Gastroesophageal sphincter (tissue), 3 donors: ENCODE measurements at regions not wholly inside any gene's neighbourhood (a gene's known extent, or its start where the extent isn't known, plus 50 kb on each side); places are given as distances from the start of the nearest gene placed in this dataset.

Experiments
- EP300 ChIP-seq: sonication (generic); formaldehyde crosslinking; IDR thresholded peaks from one replicate; pipeline ENCODE4 v1.6.1; 2017; ENCODE audit warnings: antibody characterized with exemption, mild to moderate bottlenecking
- POLR2A ChIP-seq, 2 donors: fragments of 450-650 bp; IDR thresholded peaks; one replicate each; pipeline ENCODE4 v1.6.1; 2017; ENCODE audit warnings: antibody characterized with exemption in 2 of 2, mild to moderate bottlenecking in 2 of 2, moderate library complexity in 1 of 2
- TF ChIP-seq, protein P1 (sequence below), 4 experiments: fragments of 200-600 bp in 2 of 4; fragments of 450-650 bp in 2 of 4; sonication (generic) in 1 of 4; IDR thresholded peaks; one replicate each; pipeline ENCODE4 v1.5.1; 2017 to 2019; ENCODE audit warnings: antibody characterized with exemption in 4 of 4, mild to moderate bottlenecking in 2 of 4, moderate library complexity in 2 of 4

DNA sequence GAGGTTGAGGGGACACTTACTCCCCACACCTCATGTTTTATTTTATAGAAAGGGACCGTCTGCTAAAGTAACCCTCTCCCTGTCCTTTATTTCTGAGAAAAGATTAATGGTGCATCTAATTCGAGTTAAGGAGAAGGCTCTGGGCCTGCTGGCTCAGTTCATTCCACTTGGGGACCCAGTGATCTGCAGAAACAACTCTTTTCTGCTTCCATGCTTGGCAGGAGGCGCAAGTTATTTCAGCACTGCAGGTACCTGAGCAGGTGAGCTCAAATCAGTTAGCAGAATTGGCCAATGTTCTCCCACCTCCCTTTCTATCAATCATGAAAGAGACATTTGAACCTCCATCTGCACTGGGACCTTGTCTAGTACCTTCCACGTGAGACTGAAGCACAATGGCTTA is 396.1 kb downstream of the SFMBT2 start:
- TF ChIP-seq, protein P1, sequence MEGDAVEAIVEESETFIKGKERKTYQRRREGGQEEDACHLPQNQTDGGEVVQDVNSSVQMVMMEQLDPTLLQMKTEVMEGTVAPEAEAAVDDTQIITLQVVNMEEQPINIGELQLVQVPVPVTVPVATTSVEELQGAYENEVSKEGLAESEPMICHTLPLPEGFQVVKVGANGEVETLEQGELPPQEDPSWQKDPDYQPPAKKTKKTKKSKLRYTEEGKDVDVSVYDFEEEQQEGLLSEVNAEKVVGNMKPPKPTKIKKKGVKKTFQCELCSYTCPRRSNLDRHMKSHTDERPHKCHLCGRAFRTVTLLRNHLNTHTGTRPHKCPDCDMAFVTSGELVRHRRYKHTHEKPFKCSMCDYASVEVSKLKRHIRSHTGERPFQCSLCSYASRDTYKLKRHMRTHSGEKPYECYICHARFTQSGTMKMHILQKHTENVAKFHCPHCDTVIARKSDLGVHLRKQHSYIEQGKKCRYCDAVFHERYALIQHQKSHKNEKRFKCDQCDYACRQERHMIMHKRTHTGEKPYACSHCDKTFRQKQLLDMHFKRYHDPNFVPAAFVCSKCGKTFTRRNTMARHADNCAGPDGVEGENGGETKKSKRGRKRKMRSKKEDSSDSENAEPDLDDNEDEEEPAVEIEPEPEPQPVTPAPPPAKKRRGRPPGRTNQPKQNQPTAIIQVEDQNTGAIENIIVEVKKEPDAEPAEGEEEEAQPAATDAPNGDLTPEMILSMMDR (IDR thresholded peaks at IDR 0.05) = no peak
- TF ChIP-seq POLR2A (IDR thresholded peaks at IDR 0.05) (no peak), EP300 (no peak)
